Breast epithelium (tissue), 3 donors: ENCODE measurements at regions not wholly inside any gene's neighbourhood (a gene's known extent, or its start where the extent isn't known, plus 50 kb on each side); places are given as distances from the start of the nearest gene placed in this dataset.

Experiments
- CTCF ChIP-seq, 3 donors: fragments of 450-650 bp; IDR thresholded peaks; one replicate each; pipeline ENCODE4 v1.5.1; 2016 to 2017; ENCODE audit warnings: antibody characterized with exemption in 3 of 3, mild to moderate bottlenecking in 3 of 3, moderate library complexity in 3 of 3
- POLR2A ChIP-seq: fragments of 450-650 bp; IDR thresholded peaks from one replicate; pipeline ENCODE4 v1.6.1; 2016; ENCODE audit warnings: antibody characterized with exemption, mild to moderate bottlenecking, moderate library complexity
- POLR2AphosphoS5 ChIP-seq, 3 donors: sonication (generic); formaldehyde crosslinking; IDR thresholded peaks; one replicate each; pipeline ENCODE4 v1.6.1; 2017; ENCODE audit warnings: antibody characterized with exemption in 3 of 3

- TF ChIP-seq POLR2A (no peak), CTCF (IDR thresholded peaks at IDR 0.05) (no peak), POLR2AphosphoS5 (IDR thresholded peaks at IDR 0.05) (no peak)
Observed at GRCh38 chr6:140012150-140012549, 637.7 kb upstream of the CITED2 start.
